Stimulated activated CD4-positive, alpha-beta T cell treated with anti-CD3 and anti-CD28 coated beads, Interleukin-1b, Interleukin-23, amount 100 ng/mL, for 24 hours (primary cell): ENCODE measurements at regions not wholly inside any gene's neighbourhood (a gene's known extent, or its start where the extent isn't known, plus 50 kb on each side); places are given as distances from the start of the nearest gene placed in this dataset.
"Not testable (repeated sequence)": the region's sequence is repeated elsewhere in the genome, so short reads cannot be mapped to it uniquely, and the experiment has no call there.

Source experiments
- DNase-seq, 4 experiments: peaks; one replicate each; pipeline ENCODE4 v3.0.0-alpha.2; 2020; ENCODE audit warnings: low read depth in 4 of 4, low spot score in 1 of 4

DNA sequence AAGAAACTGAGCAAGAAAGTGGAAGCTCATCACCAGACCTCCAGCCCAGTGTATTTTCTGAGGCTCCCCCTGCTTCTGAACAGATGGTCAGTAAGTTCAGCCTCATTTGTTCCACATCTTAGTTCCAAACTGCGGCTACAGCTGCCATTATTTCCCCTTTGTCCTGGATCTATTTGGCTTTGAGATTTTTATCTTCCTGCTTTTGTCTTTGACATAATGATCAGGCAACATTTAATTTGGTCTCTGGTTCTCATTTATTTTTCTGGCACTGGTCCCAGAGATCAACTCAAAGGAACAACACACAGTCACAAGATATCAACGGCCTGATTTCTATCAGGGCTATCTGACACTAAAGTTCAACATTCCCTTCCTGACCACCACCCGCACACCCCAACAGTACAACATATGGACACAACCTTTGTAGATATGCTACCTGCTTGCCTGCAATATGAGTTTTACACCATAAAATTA, 137.5 kb downstream of the FAM76B start:
- DNase-seq = no peak

DNA sequence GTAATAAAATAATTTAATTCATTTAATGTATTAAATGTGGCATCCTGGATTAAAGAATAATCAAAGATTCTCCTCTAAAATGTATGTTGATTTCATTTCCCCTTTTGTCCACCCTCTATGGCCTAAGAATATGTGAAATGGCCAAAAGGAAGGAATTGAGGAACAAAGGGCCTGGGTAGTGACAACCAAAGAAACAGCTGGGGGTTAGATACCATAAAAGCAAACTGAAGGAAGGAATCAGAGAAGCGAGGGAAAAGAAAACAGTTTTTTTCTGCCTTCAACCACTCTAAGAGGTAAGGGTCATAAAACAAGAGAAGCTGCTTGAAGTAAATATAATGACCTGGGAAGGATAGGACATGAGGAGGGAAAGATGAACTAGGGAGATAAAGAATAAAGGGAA, 139.3 kb downstream of the FAM76B start:
- no peak for DNase-seq

DNA sequence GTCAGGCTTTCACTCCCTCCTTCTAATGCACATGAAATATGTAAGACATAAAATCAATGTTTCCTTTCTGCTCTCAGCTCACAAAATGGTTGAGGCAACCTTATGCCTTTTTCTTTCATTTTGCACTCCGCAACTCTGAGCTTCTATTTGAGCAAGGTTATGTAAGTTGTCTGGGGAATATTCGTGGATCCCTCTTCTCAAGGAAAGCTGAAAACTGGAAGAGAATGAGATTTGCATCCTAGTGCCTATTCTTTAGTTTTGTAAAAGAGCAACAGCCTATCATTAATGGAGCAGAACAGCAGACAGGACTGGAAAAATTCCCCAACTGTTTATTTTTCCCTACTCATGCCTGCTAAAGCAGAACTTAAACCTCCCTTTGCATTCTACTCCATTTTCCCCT, 141.7 kb downstream of the FAM76B start:
- no peak for DNase-seq

- no peak for DNase-seq
Measured at GRCh38 chr11:95647355-95647754, 142.2 kb downstream of the FAM76B start.

- DNase-seq = no peak
Measured at GRCh38 chr11:95641495-95641894, 148.1 kb downstream of the FAM76B start.

- no peak for DNase-seq
Measured at GRCh38 chr11:95638501-95638900, 151.1 kb downstream of the FAM76B start.

GRCh38 chr11:95625164-95625900, 164.2 kb downstream of the FAM76B start:
- no peak for DNase-seq

GRCh38 chr11:95616256-95616804, 173.3 kb downstream of the FAM76B start:
- no peak for DNase-seq

DNA sequence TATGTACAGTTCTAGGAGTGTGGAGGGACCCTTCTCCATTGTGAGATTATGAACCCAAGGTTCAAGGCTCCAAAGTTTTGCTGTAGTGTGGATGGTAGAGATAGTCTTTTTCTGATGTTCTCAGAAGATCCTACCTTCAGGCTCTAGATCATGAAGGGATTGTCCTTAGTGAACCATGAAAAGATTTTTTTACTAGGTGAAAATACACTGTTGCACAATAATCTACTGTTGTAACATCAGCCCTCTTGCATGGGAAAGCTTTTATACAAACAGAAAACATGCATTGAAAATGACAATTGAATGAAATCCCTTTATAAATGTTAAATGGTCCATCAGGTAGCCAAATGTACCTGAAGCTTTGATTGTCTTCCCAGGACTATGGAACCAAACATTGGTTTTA, 177.8 kb downstream of the FAM76B start:
- no peak for DNase-seq

- not testable (repeated sequence) for DNase-seq
Measured at GRCh38 chr11:95610185-95610584, 179.4 kb downstream of the FAM76B start.

DNA sequence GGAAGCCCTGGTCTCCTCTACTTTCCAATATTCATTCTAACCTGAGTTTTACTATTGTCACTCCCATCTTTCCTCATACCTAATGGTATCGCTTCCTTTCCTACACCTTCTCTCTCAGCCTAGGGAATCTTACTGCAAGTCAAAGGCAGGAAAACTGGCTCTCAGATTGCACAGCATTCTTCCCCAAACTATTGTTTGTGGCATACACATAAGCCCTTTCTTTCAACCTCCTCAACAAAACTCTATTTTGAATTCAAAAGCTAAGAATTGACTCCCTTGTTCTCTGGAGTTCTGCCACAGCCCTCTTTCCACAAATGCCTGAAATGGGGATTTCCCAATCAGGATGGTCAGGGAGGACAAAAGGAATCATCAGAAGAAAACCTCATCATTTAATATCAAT, 181.5 kb downstream of the FAM76B start:
- no peak for DNase-seq

DNA sequence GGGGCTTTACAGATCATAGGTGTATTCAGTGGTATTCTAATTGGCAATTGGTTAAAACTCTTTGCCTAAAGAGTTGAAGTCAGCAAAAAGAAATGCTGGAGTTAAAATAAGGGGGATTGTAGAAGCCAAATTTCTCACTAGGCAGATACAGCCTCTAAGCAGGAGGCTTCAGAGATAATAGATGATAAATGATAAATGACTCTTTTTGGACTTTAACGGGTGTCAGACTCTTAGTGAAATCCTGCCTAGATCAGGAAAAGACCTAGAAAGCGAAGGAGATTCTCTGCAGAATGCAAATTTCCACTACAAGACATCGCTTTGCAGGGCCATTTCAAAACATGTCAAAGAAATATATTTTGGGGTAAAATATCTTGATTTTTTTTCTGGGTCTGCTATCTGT, 182.8 kb downstream of the FAM76B start:
- DNase-seq = no peak

DNA sequence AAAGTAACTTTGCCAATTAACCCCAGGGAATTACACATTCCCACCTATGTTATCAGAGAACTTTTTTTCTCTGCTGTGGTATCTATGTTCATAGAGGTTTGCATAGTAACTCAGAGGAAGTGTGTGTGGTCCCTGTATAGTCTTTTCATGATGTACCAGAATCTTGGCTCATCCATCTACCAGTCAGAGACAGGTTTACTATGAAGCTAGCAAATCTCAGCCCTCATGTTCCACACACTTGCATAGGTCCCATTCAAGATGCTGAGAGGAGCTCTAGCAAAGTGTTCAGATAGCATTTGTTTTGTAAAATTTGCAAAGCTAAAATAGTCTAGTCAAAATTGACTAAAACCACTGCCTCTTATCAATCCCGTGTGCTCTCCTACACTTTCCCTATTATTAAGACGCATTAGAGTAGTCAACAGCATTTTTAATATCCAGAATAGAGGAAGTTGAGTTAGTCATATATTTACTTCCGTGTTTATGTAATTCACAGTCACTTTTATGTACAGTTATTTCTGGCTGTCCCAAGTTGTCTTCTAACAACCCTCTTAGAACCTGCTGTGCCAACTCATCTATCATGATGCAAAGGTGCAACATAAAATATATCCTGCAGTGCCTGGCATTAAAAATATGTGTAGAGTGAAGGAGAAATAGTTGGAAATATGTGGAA, 184.2 kb downstream of the FAM76B start:
- DNase-seq = no peak

GRCh38 chr11:95599959-95600586, 189.5 kb downstream of the FAM76B start:
- DNase-seq = no peak

GRCh38 chr11:95595973-95596489, 193.6 kb downstream of the FAM76B start:
- DNase-seq = no peak

GRCh38 chr11:95595541-95595940, 194.0 kb downstream of the FAM76B start:
- DNase-seq = no peak

DNA sequence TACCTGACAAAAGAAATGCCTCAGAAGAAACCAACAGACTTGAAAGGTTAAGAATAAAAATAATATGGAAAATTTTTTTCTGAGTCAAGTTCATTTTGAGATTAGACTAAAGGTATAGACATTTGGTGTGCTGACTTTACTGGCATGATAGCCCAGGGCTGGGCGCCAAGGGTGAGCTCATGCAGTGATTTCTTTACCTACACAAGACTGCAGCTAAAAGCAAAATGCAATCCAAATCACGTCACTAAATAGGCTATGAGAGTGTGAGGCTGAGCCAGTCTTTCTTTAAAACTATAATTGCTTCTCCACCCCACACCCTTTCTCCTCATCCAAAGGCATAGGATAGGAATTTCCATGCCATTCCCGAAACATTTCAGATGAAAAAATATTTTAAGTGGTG, 196.5 kb downstream of the FAM76B start:
- no peak for DNase-seq

- DNase-seq = no peak
Measured at GRCh38 chr11:95592471-95592870, 197.1 kb downstream of the FAM76B start.

DNA sequence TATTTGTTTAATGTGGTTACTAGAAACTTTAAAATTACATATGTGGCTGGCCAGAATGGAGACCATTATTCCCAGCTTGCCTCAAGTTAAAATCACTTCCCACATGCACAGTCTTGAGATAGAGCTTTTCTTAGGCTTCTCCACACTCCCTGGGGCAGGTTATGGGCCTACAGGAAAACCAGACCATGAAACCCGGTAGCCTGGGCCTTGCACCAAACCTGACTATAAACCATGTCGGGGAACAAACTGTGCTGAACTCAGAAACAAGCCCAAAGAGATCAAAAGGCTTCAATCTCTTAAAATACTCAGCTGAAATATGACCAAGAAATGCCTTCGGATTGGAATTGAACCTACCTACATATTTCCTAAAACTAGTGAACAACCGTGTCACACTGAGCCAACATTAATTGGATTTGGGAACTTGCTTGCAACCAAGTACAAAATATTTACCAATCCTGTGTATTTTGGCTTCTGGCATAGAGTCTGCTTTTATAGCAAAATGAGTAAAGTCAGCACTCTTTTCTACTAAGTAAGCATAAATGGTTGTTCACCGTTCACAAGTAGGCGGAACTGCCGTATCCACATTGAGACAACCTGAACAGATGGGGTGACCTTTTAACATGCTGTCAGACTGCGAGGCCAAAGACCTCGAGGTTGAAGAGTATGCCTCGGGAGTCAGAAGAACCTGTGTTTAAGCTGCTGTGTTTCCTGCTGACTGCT, 199.5 kb downstream of the FAM76B start:
- no peak for DNase-seq

DNA sequence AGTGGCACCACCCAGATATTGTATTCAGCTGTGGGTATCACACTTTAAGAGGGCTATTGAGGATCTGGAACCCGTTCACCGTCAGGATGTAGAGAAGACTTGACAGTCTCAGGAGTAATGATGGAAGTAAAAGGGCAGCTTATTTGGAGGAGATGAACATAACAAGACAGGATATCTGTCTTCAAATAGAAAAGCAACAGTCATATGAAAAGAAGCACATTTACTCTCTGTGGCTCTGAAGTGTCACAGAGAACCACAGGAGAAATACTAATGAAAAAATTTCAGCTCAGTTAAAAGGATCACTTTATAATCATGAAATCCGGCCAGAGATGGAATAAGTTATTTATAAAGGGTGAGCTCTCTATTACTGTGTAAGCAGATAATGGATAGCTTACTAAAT, 200.8 kb downstream of the FAM76B start:
- DNase-seq = no peak

DNA sequence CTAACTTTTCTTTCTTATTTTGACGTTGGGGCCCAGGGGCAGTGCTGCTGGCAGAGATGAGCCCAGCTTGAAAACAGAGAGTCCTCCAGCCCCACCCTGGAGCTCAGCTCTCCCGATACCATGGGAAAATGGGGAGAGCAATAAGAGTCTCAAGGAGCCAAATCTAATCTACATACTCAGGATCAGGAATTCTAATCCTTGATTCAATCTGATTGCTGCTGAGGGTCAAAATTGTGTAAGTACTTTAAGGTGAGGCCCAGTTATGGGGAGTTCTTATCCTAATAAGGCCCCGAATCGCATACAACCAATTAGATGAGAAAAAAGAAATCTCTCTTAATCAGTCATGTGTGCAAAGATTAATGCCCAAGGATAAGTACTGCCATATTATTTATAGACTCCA, 202.9 kb downstream of the FAM76B start:
- no peak for DNase-seq
